Duodenal mucosa (tissue), 2 donors: ENCODE measurements at regions not wholly inside any gene's neighbourhood (a gene's known extent, or its start where the extent isn't known, plus 50 kb on each side); places are given as distances from the start of the nearest gene placed in this dataset.

Experiments
- H3K27ac ChIP-seq: one replicate; pipeline ENCODE4 v1.7.0; 2013; ENCODE audit warnings: low read depth, low read length
- H3K27me3 ChIP-seq, 2 donors: one replicate each; pipeline ENCODE4 v1.7.0; 2013; ENCODE audit warnings: low read length in 2 of 2, control low read depth in 1 of 2; ENCODE audit not compliant: insufficient read depth in 2 of 2, control insufficient read depth in 1 of 2
- H3K36me3 ChIP-seq, 2 donors: one replicate each; pipeline ENCODE4 v1.7.0; 2013; ENCODE audit warnings: low read length in 2 of 2, control low read depth in 1 of 2; ENCODE audit not compliant: insufficient read depth in 2 of 2, control insufficient read depth in 1 of 2
- H3K4me1 ChIP-seq, 2 donors: one replicate each; pipeline ENCODE4 v1.7.0; 2013; ENCODE audit warnings: low read length in 2 of 2, control low read depth in 1 of 2; ENCODE audit not compliant: insufficient read depth in 2 of 2, control insufficient read depth in 1 of 2
- H3K4me3 ChIP-seq, 2 donors: one replicate each; pipeline ENCODE4 v1.7.0; 2013; ENCODE audit warnings: low read length in 2 of 2, low read depth in 1 of 2
- H3K9ac ChIP-seq, 2 donors: one replicate each; pipeline ENCODE4 v1.7.0; 2013; ENCODE audit warnings: low read length in 2 of 2, low read depth in 1 of 2
- H3K9me3 ChIP-seq, 2 donors: one replicate each; pipeline ENCODE4 v1.7.0; 2013; ENCODE audit warnings: low read length in 2 of 2, control low read depth in 1 of 2; ENCODE audit not compliant: control insufficient read depth in 1 of 2

DNA sequence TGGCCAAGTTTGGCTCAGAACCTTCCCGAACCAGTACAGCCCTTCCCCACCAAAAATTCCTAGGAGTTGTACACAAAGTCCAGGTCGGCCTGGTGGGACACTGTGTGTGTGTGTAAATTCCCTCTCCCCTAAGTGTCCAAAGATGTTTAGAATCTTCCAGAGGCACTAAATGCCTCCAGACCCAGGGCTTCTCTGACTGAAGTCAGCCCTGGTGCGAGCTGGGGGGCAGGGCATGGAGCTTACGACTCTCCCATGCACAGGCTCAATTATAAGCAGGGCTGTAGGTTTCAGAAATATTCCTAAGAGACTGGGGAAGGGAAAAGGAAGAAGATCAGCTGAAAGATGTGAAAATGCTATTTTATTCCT, 106.9 kb upstream of the ATF7IP start:
- Histone ChIP-seq H3K27me3 (no peaks in the 10 kb centered on the region), H3K9me3 (no peaks in the 10 kb centered on the region), H3K27ac (peak overlapping the region; percentile 65), H3K36me3 (no peaks in the 10 kb centered on the region), H3K4me3 (peak overlapping the region; percentile 9 to 37), H3K4me1 (peaks cover 34 to 38% of the 10 kb centered on the region in 2 donors), H3K9ac (peak overlapping the region; percentile 33 to 57)

GRCh38 chr12:14259481-14260010, 105.9 kb upstream of the ATF7IP start:
- no peaks in the 10 kb centered on the region for H3K36me3 ChIP-seq

DNA sequence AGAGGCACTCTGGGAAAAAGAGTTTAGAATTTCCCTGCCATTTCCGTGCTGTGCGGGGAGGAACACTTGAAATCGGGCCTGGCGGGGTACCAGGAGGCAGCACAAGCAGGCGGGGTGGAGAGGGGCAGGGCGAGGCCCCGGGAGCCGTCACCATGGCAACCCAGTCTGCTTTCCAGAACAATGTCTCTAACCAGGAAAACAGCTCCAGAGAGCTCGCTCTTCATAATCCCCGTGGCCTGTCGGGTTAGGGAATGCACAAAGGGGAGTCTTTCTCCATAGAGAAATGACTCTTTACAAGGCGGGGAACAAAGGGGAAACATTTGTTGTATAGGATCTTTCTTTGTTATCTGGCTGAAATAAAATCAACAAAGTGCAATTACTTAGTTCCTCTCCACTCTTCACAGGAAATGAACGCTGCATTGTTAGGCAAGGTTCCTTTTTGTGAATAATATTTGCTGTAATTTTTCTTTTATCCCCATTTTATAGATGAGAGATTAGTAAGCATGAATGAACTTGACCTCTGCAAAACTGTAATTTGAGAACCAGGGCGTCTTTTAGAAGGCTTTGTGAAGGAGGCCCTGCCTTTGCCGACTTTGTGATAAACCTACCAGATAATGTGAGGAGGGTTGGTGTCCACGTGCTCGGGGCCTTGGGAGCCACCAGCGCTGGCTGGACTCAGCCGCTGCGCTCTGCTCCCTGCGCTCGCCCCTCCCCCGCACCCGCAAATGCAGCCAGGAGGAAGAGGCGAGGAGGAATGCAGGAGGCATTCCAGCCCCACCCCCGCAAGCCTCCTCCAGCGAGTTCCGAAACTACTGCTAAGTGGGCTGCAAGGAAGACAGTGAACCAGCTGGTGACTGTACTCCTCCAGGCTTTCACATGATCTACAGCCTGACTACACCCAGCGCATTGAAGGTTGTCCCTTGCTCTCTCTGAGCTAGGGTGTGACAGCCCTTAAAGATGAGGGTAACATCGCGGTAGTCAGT, 105.2 kb upstream of the ATF7IP start:
- peaks cover 34 to 38% of the 10 kb centered on the region in 2 donors for H3K4me1 ChIP-seq
- H3K4me3 ChIP-seq, result peak overlapping the region; percentile 38 to 53
- H3K9me3 ChIP-seq, result peaks cover 0 to 6% of the 10 kb centered on the region in 2 donors
- H3K9ac ChIP-seq, result peak overlapping the region; percentile 44 to 52
- H3K27me3 ChIP-seq, result no peaks in the 10 kb centered on the region
- H3K27ac ChIP-seq, result peak overlapping the region; percentile 82
- H3K36me3 ChIP-seq, result no peaks in the 10 kb centered on the region

More at GRCh38 chr12:14259481-14260010, 105.9 kb upstream of the ATF7IP start:
- Histone ChIP-seq H3K9me3 (peaks cover 0 to 3% of the 10 kb centered on the region in 2 donors), H3K4me1 (peaks cover 34 to 38% of the 10 kb centered on the region in 2 donors), H3K27ac (peak overlapping the region; percentile 82), H3K9ac (peak overlapping the region in 1 of 2 donors; percentile 52), H3K4me3 (peak overlapping the region; percentile 38 to 53), H3K27me3 (no peaks in the 10 kb centered on the region)

DNA sequence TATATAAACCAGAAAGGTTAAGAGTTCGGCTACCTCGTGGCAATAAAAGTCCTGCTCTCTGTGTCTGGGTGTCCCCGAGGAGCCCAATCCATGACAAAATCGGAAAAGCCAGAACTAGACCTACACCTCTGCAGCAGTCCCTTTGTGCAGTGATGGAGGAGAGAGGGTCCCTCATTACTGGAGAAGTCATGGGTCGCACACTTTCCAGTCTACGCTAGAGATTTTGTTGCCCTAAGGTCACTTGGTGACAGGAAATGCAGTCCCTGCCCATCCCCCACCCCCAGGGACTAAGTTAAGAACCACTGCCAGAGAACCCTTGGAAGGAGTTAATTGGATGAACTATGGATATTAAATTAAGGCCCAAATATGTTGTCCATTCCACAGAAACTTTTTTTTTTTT, 104.4 kb upstream of the ATF7IP start:
- Histone ChIP-seq H3K4me1 (peaks cover 32 to 34% of the 10 kb centered on the region in 2 donors), H3K9me3 (peaks cover 0 to 6% of the 10 kb centered on the region in 2 donors), H3K27ac (peak overlapping the region; percentile 82), H3K9ac (no peak overlapping the region), H3K27me3 (no peaks in the 10 kb centered on the region), H3K36me3 (no peaks in the 10 kb centered on the region), H3K4me3 (peak overlapping the region in 1 of 2 donors; percentile 38)

DNA sequence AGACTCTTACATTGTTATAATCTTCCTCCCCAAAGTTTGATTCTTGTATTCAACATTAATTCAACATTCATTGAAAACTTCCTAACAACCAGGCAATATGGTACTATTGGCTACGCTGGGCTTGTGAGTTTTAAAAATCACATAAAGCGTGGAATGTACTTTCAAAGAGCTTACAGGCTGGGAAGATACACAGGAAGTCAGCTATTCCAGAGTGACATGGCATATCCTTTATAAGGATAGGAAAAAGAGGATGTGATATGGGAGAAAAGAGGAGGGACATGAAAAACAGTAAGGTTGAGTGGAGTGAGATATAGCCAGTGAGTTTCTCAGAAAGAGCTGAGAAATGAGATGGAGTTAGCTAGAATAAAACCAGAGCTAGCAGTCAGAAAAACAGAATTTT, 103.6 kb upstream of the ATF7IP start:
- Histone ChIP-seq H3K4me3 (no peak overlapping the region), H3K36me3 (no peaks in the 10 kb centered on the region), H3K27ac (no peak overlapping the region), H3K27me3 (no peaks in the 10 kb centered on the region), H3K4me1 (peaks cover 27 to 33% of the 10 kb centered on the region in 2 donors), H3K9ac (no peak overlapping the region), H3K9me3 (peaks cover 0 to 6% of the 10 kb centered on the region in 2 donors)

GRCh38 chr12:14262771-14263511, 102.5 kb upstream of the ATF7IP start:
- Histone ChIP-seq H3K27me3 (no peaks in the 10 kb centered on the region), H3K4me1 (peaks cover 17 to 24% of the 10 kb centered on the region in 2 donors), H3K27ac (no peak overlapping the region), H3K4me3 (no peak overlapping the region), H3K9me3 (peaks cover 0 to 6% of the 10 kb centered on the region in 2 donors), H3K36me3 (no peaks in the 10 kb centered on the region), H3K9ac (no peak overlapping the region)

- no peak overlapping the region for H3K27ac ChIP-seq
- no peak overlapping the region for H3K9ac ChIP-seq
- H3K9me3 ChIP-seq, result peaks cover 0 to 6% of the 10 kb centered on the region in 2 donors
- H3K4me3 ChIP-seq, result no peak overlapping the region
- no peaks in the 10 kb centered on the region for H3K27me3 ChIP-seq
- peaks cover 9 to 16% of the 10 kb centered on the region in 2 donors for H3K4me1 ChIP-seq
- no peaks in the 10 kb centered on the region for H3K36me3 ChIP-seq
These were observed 101.7 kb upstream of the ATF7IP start for GRCh38 chr12:14263742-14264141.

GRCh38 chr12:14264316-14264715, 101.2 kb upstream of the ATF7IP start:
- no peaks in the 10 kb centered on the region for H3K27me3 ChIP-seq
- H3K4me3 ChIP-seq, result no peak overlapping the region
- no peak overlapping the region for H3K27ac ChIP-seq
- peaks cover 9 to 15% of the 10 kb centered on the region in 2 donors for H3K4me1 ChIP-seq
- no peaks in the 10 kb centered on the region for H3K36me3 ChIP-seq
- H3K9me3 ChIP-seq, result peaks cover 0 to 6% of the 10 kb centered on the region in 2 donors
- H3K9ac ChIP-seq, result no peak overlapping the region

- Histone ChIP-seq H3K9ac (no peak overlapping the region), H3K27me3 (no peaks in the 10 kb centered on the region), H3K4me1 (peaks cover 9 to 14% of the 10 kb centered on the region in 2 donors), H3K27ac (no peak overlapping the region), H3K36me3 (no peaks in the 10 kb centered on the region), H3K9me3 (peaks cover 0 to 6% of the 10 kb centered on the region in 2 donors), H3K4me3 (no peak overlapping the region)
These were observed 100.7 kb upstream of the ATF7IP start for GRCh38 chr12:14264778-14265177.
